Cerebellar cortex (tissue), 1 donor: ENCODE measurements at regions not wholly inside any gene's neighbourhood (a gene's known extent, or its start where the extent isn't known, plus 50 kb on each side); places are given as distances from the start of the nearest gene placed in this dataset.

Experiments used
- DNase-seq: peaks from one replicate; pipeline ENCODE4 v3.0.0-alpha.2; 2015; ENCODE audit warnings: low spot score

DNA sequence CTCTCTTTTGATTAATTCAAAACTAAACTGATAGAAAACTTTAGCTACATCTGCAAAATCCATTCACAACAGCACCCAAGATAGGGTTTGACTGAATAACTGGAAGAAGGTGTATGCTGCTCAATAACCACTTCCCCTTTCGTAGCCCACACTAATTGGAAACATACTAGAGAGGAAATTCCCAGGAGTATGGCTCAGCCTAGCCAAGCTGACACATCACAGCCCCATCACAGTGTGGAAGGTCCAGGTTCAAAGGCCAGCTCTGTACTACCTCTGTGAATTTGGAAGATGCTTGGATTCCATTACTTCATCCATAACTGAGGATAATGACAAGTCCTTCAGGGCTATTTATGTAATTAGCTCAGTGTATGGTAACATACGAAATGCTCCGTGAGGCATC, 185.4 kb downstream of the FBXO15 start:
- DNase-seq = no peak

DNA sequence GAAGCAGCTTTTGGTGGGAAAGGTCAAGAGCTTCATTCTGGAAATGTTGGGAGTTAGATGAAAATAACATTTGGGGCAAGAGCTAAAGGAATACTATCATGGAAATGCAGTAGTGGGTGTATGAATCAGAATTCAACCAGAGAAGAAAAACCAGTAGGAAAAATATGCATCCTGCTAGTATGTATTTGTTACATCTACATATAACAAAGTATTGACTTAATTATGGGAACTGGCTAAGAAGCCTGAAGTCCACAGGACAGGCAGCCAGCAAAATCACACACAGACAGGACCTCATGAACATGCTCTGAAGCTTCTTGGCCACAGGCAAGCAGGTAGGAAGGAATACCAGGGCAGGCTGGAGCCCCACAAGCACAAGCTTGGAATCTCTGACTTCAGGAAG, 185.8 kb downstream of the FBXO15 start:
- no peak for DNase-seq

DNA sequence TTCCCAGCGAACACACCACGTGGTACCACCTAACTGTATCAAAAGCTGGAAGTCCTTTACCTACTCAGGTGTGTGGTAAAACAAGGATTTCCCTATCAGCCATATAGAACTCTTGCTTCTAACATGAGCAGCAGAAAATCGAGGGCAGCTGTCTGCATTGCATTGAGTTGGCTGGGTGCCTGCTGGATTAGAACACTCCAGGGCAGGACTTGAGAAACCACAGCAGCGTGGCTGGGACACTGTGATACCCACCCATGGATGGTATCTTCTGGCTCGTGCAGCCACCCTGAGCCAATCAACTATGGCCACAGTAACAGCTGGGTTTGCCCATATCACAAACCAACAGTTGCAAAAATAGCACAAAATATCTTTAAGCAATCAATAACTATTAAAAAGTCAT, 188.3 kb downstream of the FBXO15 start:
- no peak for DNase-seq

DNA sequence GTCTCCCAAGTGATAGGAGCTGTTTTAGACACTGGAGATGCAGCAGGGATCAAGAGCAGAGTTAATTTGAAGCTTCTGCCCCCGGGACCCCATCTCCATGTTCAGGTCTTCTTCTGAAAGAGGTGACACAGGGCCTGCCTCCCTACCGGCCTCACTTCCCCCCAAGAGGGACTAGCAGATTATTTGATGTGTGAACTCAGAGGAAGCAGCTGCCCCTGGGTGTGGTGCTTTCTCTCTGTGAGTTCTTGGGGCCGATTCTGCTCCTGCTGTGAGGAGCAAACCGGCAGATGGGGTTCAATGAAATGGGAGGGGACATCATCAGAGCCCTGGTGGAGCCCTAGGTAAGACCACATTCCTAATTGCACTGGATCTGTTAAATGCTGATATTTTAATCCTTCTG, 193.4 kb downstream of the FBXO15 start:
- no peak for DNase-seq

DNA sequence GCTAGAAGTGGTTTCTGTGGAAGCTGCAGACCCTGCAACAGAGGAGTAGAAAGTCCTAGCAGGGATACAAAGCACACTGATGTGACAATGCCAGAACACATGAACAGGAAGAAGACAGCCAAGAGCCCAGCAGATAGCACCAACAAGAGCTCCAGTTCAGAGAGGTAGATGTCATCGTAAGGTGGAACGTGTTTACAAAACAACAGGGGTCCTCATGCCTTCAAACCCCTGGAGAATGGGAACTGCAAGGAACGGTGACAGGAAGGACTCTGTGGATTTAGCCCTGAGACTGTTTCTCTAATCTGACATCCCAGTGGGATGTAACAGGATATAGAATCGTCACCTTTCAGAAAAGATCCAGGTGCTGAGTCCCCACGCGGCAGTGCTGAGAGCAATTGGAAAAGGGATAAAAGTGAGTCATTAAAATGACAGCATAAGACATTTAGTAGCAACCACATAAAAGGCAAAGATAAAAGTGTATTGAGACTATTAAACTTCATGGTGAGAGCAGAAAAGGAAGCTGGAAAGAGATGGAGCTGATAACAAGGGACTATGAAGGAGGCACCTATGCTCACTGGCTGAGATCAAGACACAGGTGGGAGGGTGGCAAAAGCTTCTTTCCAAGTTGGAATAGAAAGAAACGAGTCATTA, 195.2 kb downstream of the FBXO15 start:
- DNase-seq = no peak

DNA sequence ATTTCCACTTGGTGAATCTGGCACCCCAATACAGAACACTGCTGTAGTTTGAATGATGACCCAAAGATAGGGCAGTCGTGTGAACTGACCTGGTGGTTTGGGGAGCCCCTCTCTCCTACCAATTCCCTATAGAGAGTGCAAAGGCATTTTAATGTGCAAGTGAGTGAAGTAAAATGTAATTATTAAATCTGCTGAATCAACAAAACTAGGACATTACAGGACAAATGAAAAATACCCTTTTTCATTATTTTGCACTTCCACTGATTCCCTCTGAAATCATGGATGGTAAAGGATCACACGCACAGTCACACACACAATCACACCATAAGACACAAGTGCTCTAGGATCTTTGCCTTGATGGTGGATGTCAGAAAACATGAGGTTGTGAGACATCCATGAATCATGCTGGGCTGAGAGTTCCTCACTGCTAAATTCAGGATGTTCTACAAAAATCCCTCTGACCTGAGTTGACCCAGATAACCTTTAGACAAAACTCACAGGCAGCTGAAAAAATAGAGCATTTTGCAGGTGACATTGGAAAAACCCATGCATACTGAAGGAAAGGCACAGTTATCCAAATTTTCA, 197.4 kb downstream of the FBXO15 start:
- DNase-seq = no peak

DNA sequence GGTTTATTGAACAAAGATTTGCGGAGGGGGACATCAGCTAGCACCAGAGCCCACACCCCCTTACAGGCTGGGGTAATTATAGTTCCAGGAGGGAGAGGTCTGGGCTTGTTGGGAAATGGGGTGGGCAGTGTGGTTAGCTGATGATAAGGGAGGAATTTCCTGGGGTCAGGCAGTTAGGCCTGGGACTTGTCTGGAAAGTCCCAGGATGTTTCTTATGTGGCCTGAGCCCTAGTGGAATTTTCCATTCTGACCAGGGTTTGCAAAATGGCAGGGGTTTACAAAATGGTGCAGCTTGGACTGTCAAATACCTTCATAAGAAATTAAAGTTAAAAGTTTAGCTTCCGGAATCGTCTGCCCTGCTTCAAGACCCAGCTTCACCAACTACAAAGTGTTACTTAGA, 199.1 kb downstream of the FBXO15 start:
- DNase-seq = no peak

DNA sequence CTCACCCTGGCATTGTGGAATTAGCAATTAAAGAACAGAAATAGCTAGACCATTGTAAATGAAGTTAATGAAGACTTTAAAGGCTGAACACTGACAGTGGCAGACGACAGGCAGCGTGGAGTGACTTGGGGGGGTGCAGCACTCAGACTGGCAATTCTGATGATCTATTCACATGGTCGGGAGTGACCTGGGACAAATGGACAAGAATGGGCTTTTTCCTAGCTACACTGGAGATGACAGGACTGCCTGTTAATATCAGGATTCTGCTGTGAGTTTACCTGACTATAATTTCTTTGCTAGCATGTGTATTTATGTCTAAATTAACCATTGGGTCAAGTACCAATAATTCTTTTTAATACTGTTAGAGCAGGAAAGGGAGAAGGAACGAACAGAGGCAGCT, 199.6 kb downstream of the FBXO15 start:
- no peak for DNase-seq

DNA sequence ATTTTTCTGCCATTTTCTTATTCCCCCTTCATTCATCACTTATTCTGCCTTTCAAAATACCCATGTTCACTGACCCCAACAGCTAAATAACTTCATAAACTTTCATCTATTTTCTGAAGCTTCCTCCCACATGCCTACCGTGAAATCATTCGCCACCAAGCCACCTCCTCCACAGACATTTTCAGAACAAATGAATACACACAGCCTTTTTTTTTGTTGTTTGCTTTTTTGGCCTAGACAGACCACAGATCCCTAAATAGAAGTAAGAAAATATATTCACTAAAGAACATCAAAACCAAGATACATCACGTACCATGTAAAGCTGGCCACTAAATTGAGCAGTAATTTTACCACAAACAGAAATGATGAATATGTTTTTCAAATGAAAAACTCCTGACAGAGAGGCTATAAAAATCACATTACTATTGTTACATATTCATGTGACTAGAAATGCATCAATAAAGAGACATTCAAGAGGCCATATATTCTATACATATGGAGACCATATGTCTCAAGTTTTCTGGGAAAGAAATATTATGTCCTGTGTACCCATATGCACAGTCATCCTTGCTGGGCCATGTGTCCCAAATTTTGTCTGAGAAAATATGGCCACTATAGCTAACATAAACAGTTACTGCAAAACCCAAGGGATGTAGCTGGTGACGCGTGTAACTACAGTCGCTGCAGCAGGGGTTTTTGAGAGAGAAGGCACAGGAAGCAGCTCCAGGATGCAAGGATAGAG, 200.3 kb downstream of the FBXO15 start:
- no peak for DNase-seq

DNA sequence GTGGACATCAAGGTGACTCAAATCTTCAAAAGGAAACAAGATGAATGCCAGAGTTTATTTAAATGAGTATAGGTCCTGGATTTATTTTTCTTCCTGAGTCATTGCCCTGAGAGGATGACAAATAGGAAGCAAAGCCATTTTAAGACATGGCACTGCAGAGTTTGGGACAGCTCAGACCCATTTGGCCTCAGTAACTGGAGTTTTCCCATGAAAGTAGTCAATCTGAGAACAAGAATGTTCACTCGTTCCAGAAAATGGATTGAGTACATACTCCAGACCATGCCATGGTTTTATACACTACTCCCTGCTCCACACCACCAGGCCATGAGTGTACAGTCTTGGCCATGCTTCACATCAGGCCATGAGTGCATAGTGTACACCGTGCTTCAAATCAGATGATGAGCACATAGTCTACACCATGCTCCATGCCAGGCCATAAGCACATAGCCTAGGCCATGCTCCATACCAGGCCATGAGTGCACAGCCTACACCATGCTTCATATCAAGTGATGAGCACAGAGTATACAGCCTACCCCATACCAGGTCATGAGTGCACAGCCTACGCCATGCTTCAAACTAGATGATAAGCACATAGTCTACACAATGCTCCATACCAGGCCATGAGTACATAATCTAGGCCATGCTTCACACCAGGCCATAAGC, 202.4 kb downstream of the FBXO15 start:
- no peak for DNase-seq

DNA sequence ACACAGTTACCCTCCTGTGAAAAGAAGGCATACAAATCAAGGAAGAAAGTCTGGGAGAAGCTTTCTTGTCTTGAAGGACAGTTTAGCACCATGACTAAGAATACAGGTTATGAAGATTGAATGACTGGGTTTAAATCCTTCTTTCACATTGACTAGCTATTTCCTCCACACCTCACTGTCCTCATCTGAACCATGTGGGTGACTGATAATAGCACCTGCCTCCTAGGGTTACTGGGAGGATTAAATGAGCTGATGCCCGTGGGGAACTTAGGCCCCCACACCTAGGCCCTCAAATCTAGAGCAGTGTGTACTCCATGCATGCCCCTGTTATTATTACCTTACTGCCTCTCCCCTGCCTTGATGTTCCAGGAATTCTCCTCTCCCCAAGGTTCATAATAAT, 202.9 kb downstream of the FBXO15 start:
- DNase-seq = no peak

DNA sequence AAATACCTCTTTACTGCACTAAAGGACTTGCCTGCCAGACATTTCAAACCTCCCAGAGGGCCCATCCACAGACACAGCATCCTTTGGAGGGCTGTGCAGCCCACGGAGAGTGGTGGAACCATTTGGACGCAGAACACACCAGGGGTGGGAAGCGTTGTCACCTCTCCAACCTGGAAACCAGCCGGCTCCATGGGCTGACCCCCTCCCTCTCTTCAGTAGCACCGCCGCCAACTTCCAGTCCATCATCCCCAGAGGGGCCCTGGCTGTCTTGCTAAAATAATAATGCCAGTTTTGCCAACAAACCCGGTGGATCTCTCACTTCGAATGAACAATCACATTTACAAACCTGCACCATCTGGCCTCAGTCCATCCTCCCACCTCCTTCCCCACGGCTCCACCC, 203.9 kb downstream of the FBXO15 start:
- no peak for DNase-seq

DNA sequence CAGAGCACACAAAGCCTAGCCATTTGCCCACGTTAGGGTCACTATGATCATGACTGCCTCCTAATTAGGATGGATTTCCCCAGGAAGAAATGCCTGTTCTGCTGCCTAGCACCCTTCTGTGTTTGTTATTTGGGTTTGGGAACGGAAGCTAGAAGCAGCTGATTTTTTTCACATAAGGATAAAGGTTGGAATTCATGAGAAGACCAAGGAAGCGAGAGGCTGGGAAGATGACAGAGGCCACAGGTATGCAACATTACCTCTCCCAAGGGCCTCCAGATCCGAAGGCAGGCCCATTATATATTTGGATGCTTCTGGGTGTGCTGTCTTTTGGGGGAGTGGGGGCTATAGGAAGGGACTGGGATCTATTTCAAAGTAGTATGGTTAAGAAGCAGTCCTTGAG, 204.7 kb downstream of the FBXO15 start:
- DNase-seq = no peak

DNA sequence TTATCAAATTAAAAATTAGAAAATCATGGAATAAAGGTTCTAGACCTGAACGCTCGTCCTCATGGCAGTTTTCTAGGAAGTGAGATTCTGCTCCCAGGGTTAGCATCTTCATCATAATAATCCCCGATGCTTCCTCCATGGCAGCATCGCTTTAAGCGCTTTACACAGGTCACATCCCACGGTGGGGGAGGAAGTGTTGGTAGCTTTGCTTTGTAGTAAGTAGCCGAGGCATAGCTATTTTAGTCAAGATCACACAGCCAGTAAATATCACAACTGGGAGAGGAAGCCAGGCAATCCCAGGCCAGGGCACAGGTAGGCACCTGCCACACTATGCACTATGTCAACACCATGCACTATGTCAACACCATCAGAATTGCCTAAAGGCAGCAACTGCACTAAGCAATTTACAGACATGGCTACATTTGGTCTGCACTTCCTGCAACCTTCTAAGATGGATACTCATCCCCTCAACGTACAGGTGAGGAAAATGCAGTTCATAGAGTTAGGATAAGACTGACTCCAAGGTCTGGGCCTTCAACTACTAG, 205.5 kb downstream of the FBXO15 start:
- DNase-seq = no peak

DNA sequence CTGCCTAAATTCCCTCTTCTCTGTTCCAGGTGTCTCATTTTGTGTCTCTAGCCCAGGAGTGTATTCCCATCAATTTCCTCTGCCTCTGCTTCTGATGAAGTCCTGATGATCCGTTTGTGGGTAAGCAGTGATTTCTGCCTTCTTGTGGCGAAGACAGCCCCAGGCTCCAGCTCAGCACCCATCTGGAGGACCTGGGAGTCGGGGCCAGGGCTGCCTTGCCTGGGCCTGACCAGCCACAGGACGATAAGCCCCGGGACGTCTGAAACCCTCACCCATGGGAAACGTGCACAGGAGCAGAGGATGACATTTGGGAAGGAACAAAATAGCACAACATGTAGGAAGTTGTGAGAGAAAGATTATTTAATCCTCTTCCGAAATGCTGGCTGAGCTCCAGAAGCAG, 206.9 kb downstream of the FBXO15 start:
- no peak for DNase-seq

DNA sequence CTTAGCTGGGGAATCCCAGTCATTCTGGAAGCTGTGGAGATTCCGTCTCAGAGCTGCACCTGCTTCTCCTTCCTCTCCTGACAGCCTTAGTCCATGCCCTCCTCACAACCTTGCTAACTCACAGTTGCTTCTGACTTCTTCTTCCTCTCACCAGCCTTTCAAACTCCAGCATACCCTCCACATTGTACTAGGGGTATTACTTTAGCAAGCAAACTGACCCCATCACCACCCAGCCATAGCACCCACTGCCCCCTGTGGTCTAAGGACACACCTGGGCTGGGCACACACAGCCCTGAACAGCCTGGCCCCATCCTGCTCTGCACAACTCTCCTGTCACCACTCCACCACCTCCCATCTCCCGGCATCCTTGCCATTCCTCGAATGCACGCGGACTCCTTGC, 208.2 kb downstream of the FBXO15 start:
- no peak for DNase-seq

DNA sequence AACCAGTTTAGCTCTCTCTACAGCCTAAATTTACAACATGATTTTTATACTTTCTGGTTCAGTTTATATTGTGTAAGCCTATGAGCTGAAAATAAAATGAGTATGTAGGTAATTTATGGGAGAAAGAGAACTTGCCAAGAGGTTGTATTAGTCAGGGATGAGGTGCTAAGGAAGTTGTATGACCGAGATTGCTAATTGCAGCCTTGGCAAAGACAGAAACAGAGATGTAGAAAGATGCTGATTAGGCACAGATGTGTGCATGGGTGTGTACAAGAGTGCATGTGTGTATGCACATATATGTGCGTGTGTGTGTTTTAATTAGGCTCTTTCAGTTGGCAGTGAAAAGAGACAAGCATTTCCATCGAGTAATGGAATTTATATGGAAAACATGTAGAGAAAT, 213.9 kb downstream of the FBXO15 start:
- no peak for DNase-seq

DNA sequence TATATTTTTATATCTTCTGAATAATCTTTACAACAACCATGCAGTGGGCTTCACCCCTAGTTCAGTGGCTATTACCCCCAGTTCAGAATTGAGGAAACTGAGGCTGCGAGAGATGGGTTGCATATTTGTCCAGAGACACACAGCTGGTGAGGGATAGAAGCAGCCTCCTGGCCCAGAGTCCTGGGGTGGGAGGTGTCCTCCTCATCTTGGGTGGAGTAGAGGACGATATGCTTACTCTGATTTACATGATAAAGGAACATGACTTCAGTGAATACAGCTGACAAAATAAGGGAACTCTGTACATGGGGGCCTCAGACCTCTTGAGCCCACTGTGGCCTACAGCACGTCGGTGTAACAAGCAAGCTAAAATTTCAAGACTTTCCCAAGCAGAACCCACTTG, 214.7 kb downstream of the FBXO15 start:
- DNase-seq = no peak

DNA sequence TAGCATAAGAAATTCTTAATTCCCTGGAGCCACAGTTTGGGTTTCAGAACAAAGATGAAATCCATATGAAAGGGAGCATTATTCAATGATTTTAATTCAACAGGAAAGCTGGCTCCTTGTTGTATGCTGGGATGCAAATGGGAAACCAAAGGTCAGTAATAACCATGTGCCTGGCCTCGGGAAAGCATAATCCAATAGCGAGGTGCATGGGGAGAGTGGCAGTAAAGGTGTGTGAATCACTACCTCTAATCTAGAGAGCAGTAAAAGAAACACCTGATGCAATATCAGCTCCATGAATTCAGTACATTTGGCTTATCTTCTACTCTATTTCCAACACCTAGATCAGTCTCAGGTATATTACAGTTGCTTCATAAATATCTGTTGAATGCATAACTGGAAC, 220.1 kb downstream of the FBXO15 start:
- no peak for DNase-seq

DNA sequence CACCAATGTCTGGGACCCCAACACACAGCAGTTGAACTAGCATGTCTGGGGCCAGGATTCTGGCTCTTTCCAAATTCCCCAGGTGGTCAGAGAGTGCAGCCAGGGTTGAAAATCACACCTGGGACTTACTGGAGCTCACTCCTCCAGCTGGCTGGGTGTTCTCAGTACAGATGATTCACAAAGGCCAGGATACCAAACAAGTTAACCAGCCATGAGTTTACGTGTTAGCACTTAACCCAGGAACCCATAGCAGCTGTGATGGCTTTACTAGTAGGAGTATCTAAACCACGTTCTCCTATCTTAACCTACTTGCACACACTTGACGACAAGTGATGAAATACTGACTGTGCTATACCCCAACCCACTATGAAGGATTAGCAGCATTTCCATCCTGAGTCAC, 222.8 kb downstream of the FBXO15 start:
- DNase-seq = no peak

DNA sequence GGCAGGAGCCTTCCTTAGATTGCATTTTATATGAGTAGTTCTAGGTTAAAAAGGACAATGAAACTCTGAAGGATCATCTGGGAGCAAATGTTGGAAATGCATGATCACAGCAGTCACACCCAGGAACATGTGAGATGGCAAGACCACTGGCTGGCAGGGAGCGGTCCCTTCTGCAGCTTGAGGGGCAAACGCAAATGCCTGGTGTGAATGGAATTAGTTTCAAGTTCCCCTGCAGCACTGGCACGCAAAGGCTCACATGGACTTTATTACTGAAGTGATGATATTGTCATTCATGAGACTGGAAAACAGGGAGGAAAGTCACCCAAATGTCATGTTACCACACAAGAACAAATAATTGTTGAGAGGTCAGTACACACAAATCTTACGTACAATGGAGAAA, 223.3 kb downstream of the FBXO15 start:
- DNase-seq = no peak

DNA sequence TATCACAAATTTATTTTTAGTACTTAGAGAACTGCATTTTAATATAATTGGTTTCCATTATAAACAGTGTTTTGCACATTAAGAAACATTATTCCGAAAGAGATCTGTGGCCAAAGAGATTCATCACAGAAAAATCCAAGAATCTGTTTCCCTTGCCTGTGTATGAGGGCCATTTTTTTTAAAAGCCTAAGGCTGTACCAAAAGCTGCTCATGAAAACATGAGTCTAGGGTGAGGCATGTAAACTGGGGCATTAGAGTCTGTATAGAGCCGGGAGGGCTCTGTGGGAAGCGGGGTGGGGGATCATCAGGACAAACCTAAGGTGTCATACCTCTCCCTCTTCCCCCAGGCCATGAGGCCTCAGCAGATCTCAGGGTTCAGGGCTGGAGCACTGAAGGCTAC, 223.8 kb downstream of the FBXO15 start:
- DNase-seq = no peak

DNA sequence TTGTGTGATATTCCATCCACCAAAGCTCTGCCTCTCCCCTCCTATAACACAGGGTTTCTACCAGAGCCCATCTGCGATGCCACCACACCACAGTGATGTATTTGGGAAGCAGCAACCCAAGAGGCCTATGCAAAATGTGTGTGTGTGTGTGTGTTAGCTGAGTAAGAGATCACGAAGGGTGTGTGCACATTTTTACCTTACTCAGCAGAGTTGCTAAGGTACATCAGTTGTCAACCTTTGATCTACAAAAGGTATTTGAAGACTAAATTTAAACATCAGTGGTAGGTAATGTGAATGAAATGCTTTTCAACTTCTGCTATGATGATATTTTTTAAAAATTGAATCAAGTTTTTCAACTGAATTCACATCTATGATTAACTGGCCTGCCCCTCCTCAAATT, 227.6 kb downstream of the FBXO15 start:
- no peak for DNase-seq
